ENCODE measurements at regions not wholly inside any gene's neighbourhood (a gene's known extent, or its start where the extent isn't known, plus 50 kb on each side); places are given as distances from the start of the nearest gene placed in this dataset.

- Histone ChIP-seq H3K9me3 (ENCODE audit: control insufficient read depth, low read length) (no peaks in the 10 kb centered on the region), H3K4me2 (ENCODE audit: low read length, poor library complexity, severe bottlenecking) (no peak overlapping the region), H4K8ac (ENCODE audit: low read length) (no peak overlapping the region), H3K4me3 (ENCODE audit: insufficient read depth in 1 of 2, low read depth in 1 of 2, low read length in 2 of 2) (no peak overlapping the region), H3K27me3 (ENCODE audit: control insufficient read depth in 1 of 2, insufficient read depth in 1 of 2, low read length in 2 of 2) (no peaks in the 10 kb centered on the region), H3K4ac (ENCODE audit: low read depth in 1 of 2, low read length in 2 of 2) (no peak overlapping the region), H3K36me3 (ENCODE audit: control insufficient read depth in 1 of 2, insufficient read depth in 2 of 2, low read depth in 1 of 2, low read length in 2 of 2) (peaks cover 0 to 2% of the 10 kb centered on the region in 2 experiments), H2BK5ac (ENCODE audit: low read depth, low read length, poor library complexity, severe bottlenecking) (no peak overlapping the region), H3K27ac (ENCODE audit: low read length, poor library complexity, severe bottlenecking) (no peak overlapping the region), H3K79me1 (replicated peaks; ENCODE audit: low read length, poor library complexity, severe bottlenecking) (no peaks in the 10 kb centered on the region), H3K23ac (ENCODE audit: low read length in 2 of 2) (no peak overlapping the region), H4K91ac (ENCODE audit: low read length) (no peak overlapping the region), H3K9ac (ENCODE audit: low read length) (no peak overlapping the region), H2BK12ac (ENCODE audit: low read length in 2 of 2) (no peak overlapping the region), H2BK120ac (ENCODE audit: low read depth, low read length) (no peak overlapping the region), H3K14ac (ENCODE audit: low read length in 2 of 2) (no peak overlapping the region), H2BK15ac (ENCODE audit: low read depth, poor library complexity, severe bottlenecking) (no peak overlapping the region), H3K18ac (ENCODE audit: low read depth in 1 of 2, low read length in 2 of 2) (no peak overlapping the region), H2AK5ac (ENCODE audit: low read length, severe bottlenecking) (no peak overlapping the region), H2AFZ (ENCODE audit: low read depth, low read length) (no peak overlapping the region), H3K4me1 (ENCODE audit: control insufficient read depth, insufficient read depth, low read depth, low read length) (no peaks in the 10 kb centered on the region)
- DNase-seq, result no peak
- 94% methylated on average over 4 of the region's 4 CpGs for WGBS
These were observed 53.5 kb upstream of the PUDP start for GRCh38 chrX:7201496-7201895.

- Histone ChIP-seq H3K4me1 (ENCODE audit: control insufficient read depth, insufficient read depth, low read depth, low read length) (no peaks in the 10 kb centered on the region), H3K14ac (ENCODE audit: low read length in 2 of 2) (no peak overlapping the region), H3K36me3 (ENCODE audit: control insufficient read depth in 1 of 2, insufficient read depth in 2 of 2, low read depth in 1 of 2, low read length in 2 of 2) (peaks cover 0 to 3% of the 10 kb centered on the region in 2 experiments), H2AK5ac (ENCODE audit: low read length, severe bottlenecking) (no peak overlapping the region), H4K8ac (ENCODE audit: low read length) (no peak overlapping the region), H3K79me1 (replicated peaks; ENCODE audit: low read length, poor library complexity, severe bottlenecking) (no peaks in the 10 kb centered on the region), H3K4me2 (ENCODE audit: low read length, poor library complexity, severe bottlenecking) (no peak overlapping the region), H3K9me3 (ENCODE audit: control insufficient read depth, low read length) (no peaks in the 10 kb centered on the region), H2AFZ (ENCODE audit: low read depth, low read length) (no peak overlapping the region), H3K18ac (ENCODE audit: low read depth in 1 of 2, low read length in 2 of 2) (no peak overlapping the region), H4K91ac (ENCODE audit: low read length) (no peak overlapping the region), H3K27me3 (ENCODE audit: control insufficient read depth in 1 of 2, insufficient read depth in 1 of 2, low read length in 2 of 2) (no peaks in the 10 kb centered on the region), H2BK12ac (ENCODE audit: low read length in 2 of 2) (no peak overlapping the region), H3K4ac (ENCODE audit: low read depth in 1 of 2, low read length in 2 of 2) (no peak overlapping the region), H2BK120ac (ENCODE audit: low read depth, low read length) (no peak overlapping the region), H3K23ac (ENCODE audit: low read length in 2 of 2) (no peak overlapping the region), H3K27ac (ENCODE audit: low read length, poor library complexity, severe bottlenecking) (no peak overlapping the region), H2BK5ac (ENCODE audit: low read depth, low read length, poor library complexity, severe bottlenecking) (no peak overlapping the region), H3K4me3 (ENCODE audit: insufficient read depth in 1 of 2, low read depth in 1 of 2, low read length in 2 of 2) (no peak overlapping the region), H3K9ac (ENCODE audit: low read length) (no peak overlapping the region), H2BK15ac (ENCODE audit: low read depth, poor library complexity, severe bottlenecking) (no peak overlapping the region)
- DNase-seq, result no peak
- 94% methylated on average over 4 of the region's 5 CpGs for WGBS
These were observed 50.5 kb upstream of the PUDP start for GRCh38 chrX:7198499-7198898.

Measured in mesenchymal stem cell (in vitro differentiated cells and primary cell).